ENCODE measurements at regions not wholly inside any gene's neighbourhood (a gene's known extent, or its start where the extent isn't known, plus 50 kb on each side); places are given as distances from the start of the nearest gene placed in this dataset.

DNA sequence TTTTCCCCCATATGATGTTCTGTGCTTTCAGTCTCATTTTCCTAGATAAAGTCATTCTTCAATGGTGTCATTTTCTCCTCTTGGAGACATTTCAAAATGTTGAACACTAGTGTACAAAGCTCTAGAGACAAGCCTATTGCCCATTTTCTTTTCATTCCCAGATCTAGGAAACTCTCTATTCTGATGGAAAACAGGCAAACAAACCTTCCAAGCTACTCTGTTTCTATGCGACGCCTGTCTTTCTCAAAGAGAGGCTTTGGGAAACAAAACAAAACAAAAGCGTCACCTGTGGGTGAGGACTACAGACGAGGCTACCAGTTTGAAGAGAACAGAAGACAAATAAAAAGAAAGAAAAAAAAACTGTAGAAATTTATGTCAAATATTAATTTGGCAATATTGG lies 311.0 kb downstream of the CBLN2 start:
- no peak overlapping the region for H2AFZ ChIP-seq (ENCODE audit: low read length)
- H3K79me2 ChIP-seq (ENCODE audit: insufficient read depth, low read length), result no peaks in the 10 kb centered on the region
- TF ChIP-seq KDM6A (CRISPR knock-in tag; IDR thresholded peaks at IDR 0.05; ENCODE audit: low read depth) (no peak), MAFK (conservative IDR thresholded peaks at IDR 0.05 in 1 of 2, IDR thresholded peaks at IDR 0.05 in 1 of 2; ENCODE audit: low read length in 2 of 2) (no peak), MYC (CRISPR knock-in tag; IDR thresholded peaks at IDR 0.05; ENCODE audit: borderline replicate concordance) (no peak), HNRNPLL (IDR thresholded peaks at IDR 0.05; ENCODE audit: low read depth, low read length, poor library complexity, severe bottlenecking) (no peak), CREB1 (IDR thresholded peaks at IDR 0.05) (no peak), CREB1 (CRISPR knock-in tag; IDR thresholded peaks at IDR 0.05) (no peak)
- intact Hi-C loops (cut with micrococcal nuclease; ENCODE audit: unreplicated experiment), result no loop called here
- ATAC-seq, result no peak
- H3K36me3 ChIP-seq (replicated peaks in 1 of 2; ENCODE audit: control insufficient read depth in 1 of 2, insufficient read depth in 2 of 2, low read length in 2 of 2), result no peaks in the 10 kb centered on the region
- no TSS peak for BruUV-seq (replicated peaks)
- no peak overlapping the region for H3K4me2 ChIP-seq (ENCODE audit: low read depth, low read length)
- H3K4me3 ChIP-seq (replicated peaks in 1 of 3; ENCODE audit: insufficient read depth in 1 of 3, low read depth in 2 of 3, low read length in 3 of 3), result no peak overlapping the region
- H3K4me1 ChIP-seq (ENCODE audit: insufficient read depth, low read length), result no peaks in the 10 kb centered on the region
- ChIA-PET POLR2A (no interaction called here), CTCF (ENCODE audit: low intra/inter-chr PET ratio, low total read pairs) (no interaction called here)
- in situ Hi-C loops (cut with HindIII; ENCODE audit: extremely low pct_ligation_motif_present, low pct_unique_long_range_greater_than_20kb), result no loop called here
- no peak overlapping the region for H3K9ac ChIP-seq (ENCODE audit: insufficient read depth, low read depth, low read length)
- no peak for FAIRE-seq
- no peaks in the 10 kb centered on the region for H3K27me3 ChIP-seq (ENCODE audit: control insufficient read depth in 1 of 2, insufficient read depth in 2 of 2, low read length in 2 of 2)
- WGBS (ENCODE audit: low lambda C conversion rate), result 30% methylated on average over 4 of the region's 4 CpGs
- H3K9me3 ChIP-seq (ENCODE audit: low read length), result peaks cover 3% of the 10 kb centered on the region; the same call in 1 of the 2 replicates
- no peak overlapping the region for H3K27ac ChIP-seq (ENCODE audit: extremely low read length, insufficient read depth, low read length)
- no peaks in the 10 kb centered on the region for H4K20me1 ChIP-seq (ENCODE audit: insufficient read depth, low read length)
- no peak for DNase-seq (ENCODE audit: low spot score)

DNA sequence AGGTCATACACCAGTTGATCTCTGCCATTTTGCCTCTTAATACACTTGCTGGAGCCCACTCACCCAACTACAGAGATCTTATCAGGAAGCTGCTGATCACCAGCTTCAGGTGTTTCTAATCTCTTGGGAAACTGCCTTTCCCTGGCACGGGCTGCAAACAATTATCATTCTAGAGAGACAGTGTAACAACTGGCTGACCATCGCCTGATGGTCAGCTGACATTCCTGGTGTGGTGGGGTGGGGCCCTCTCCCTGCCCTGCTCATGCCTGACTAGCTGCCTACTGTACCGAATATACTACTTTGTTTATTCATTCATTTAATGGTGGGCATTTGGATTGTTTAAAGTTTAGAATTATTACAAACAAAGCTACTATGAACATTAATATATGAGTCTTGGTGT lies 311.5 kb downstream of the CBLN2 start:
- FAIRE-seq, result no peak
- no peak overlapping the region for H3K27ac ChIP-seq (ENCODE audit: extremely low read length, insufficient read depth, low read length)
- ATAC-seq, result no peak
- in situ Hi-C loops (cut with HindIII; ENCODE audit: extremely low pct_ligation_motif_present, low pct_unique_long_range_greater_than_20kb) (no loop called here), intact Hi-C loops (cut with micrococcal nuclease; ENCODE audit: unreplicated experiment) (no loop called here)
- WGBS (ENCODE audit: low lambda C conversion rate), result 0% methylated on average over 3 of the region's 3 CpGs
- CTCF ChIA-PET (ENCODE audit: low intra/inter-chr PET ratio, low total read pairs), result no interaction called here
- no peak overlapping the region for H3K4me3 ChIP-seq (replicated peaks in 1 of 3; ENCODE audit: insufficient read depth in 1 of 3, low read depth in 2 of 3, low read length in 3 of 3)
- H3K27me3 ChIP-seq (ENCODE audit: control insufficient read depth in 1 of 2, insufficient read depth in 2 of 2, low read length in 2 of 2), result no peaks in the 10 kb centered on the region
- H2AFZ ChIP-seq (ENCODE audit: low read length), result no peak overlapping the region
- no peaks in the 10 kb centered on the region for H3K79me2 ChIP-seq (ENCODE audit: insufficient read depth, low read length)
- POLR2A ChIA-PET, result no interaction called here
- TF ChIP-seq KLF6 (CRISPR knock-in tag; IDR thresholded peaks at IDR 0.05), result no peak
- no peak for TF ChIP-seq MTA3 (CRISPR knock-in tag; IDR thresholded peaks at IDR 0.05)
- no peak for TF ChIP-seq ZNF615 (CRISPR knock-in tag; IDR thresholded peaks at IDR 0.05; ENCODE audit: borderline replicate concordance)
- no peak for TF ChIP-seq PHF21A (CRISPR knock-in tag; IDR thresholded peaks at IDR 0.05)
- TF ChIP-seq FOXK2 (IDR thresholded peaks at IDR 0.05), result no peak
- no peak for TF ChIP-seq ADNP (CRISPR knock-in tag; IDR thresholded peaks at IDR 0.05)
- TF ChIP-seq, protein P1, sequence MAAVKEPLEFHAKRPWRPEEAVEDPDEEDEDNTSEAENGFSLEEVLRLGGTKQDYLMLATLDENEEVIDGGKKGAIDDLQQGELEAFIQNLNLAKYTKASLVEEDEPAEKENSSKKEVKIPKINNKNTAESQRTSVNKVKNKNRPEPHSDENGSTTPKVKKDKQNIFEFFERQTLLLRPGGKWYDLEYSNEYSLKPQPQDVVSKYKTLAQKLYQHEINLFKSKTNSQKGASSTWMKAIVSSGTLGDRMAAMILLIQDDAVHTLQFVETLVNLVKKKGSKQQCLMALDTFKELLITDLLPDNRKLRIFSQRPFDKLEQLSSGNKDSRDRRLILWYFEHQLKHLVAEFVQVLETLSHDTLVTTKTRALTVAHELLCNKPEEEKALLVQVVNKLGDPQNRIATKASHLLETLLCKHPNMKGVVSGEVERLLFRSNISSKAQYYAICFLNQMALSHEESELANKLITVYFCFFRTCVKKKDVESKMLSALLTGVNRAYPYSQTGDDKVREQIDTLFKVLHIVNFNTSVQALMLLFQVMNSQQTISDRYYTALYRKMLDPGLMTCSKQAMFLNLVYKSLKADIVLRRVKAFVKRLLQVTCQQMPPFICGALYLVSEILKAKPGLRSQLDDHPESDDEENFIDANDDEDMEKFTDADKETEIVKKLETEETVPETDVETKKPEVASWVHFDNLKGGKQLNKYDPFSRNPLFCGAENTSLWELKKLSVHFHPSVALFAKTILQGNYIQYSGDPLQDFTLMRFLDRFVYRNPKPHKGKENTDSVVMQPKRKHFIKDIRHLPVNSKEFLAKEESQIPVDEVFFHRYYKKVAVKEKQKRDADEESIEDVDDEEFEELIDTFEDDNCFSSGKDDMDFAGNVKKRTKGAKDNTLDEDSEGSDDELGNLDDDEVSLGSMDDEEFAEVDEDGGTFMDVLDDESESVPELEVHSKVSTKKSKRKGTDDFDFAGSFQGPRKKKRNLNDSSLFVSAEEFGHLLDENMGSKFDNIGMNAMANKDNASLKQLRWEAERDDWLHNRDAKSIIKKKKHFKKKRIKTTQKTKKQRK (IDR thresholded peaks at IDR 0.05; ENCODE audit: low read length), result no peak
- TF ChIP-seq TAF1 (CRISPR knock-in tag; IDR thresholded peaks at IDR 0.05), result no peak
- H3K36me3 ChIP-seq (replicated peaks in 1 of 2; ENCODE audit: control insufficient read depth in 1 of 2, insufficient read depth in 2 of 2, low read length in 2 of 2), result no peaks in the 10 kb centered on the region
- H3K4me2 ChIP-seq (ENCODE audit: low read depth, low read length), result no peak overlapping the region
- no peak overlapping the region for H3K9ac ChIP-seq (ENCODE audit: insufficient read depth, low read depth, low read length)
- BruUV-seq (replicated peaks), result no TSS peak
- H3K4me1 ChIP-seq (ENCODE audit: insufficient read depth, low read length), result no peaks in the 10 kb centered on the region
- H4K20me1 ChIP-seq (ENCODE audit: insufficient read depth, low read length), result no peaks in the 10 kb centered on the region
- DNase-seq (ENCODE audit: low spot score), result no peak
- H3K9me3 ChIP-seq (ENCODE audit: low read length), result peaks cover 3% of the 10 kb centered on the region; the same call in 1 of the 2 replicates

All from HepG2 (cell line).